ENCODE measurements at regions not wholly inside any gene's neighbourhood (a gene's known extent, or its start where the extent isn't known, plus 50 kb on each side); places are given as distances from the start of the nearest gene placed in this dataset.

- TF ChIP-seq CTCF (IDR thresholded peaks at IDR 0.05), result no peak
- no peak for TF ChIP-seq EZH2 (IDR thresholded peaks at IDR 0.05)
- no peak for TF ChIP-seq EZH2phosphoT487 (IDR thresholded peaks at IDR 0.05)
These were observed 124.9 kb upstream of the RPS23 start for GRCh38 chr5:82403026-82403425.
